ENCODE measurements at regions not wholly inside any gene's neighbourhood (a gene's known extent, or its start where the extent isn't known, plus 50 kb on each side); places are given as distances from the start of the nearest gene placed in this dataset.

DNA sequence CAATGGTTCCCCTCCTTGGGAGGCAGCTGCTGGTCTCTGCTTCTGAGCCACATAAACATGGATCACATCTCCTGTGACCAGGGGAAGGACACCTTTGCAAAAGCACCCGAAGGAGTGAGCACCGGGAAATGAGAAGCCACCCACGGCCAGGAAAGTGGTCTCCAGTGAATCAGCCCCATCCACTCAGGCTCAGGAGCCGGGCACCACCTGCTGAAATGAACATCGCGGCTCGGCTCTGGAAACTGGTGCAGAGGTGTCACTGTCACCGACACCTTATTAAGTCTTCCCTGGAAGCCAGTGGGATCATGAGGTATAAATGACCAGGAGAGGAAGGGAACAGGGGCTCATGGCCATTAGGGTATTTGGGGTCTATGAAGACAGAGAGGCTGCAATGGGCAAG, 207.2 kb upstream of the C1orf174 start:
- DNase-seq = no peak
- H3K4me1 ChIP-seq = no peaks in the 10 kb centered on the region
- intact Hi-C loops (cut with DNase I; ENCODE audit: low total_unique reads) = no loop called here

DNA sequence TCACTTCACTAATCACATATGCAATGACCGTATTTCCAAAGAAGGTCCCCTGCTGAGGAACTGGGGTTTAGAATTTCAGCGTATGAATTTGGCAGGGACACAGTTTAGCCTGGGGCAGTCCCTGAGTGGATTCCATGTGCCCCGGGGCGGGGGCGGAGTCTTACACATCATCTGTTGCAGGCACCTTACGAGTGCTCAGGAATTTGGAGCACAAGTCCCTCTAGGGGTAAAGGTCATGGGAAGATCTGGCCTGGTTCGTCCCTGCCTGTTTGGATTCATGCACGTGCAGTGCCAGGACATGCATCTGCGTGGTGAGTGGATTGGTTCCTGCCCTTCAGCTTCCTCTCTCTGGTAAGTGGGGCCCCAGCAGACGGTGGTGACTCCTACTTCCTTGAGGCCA, 208.3 kb upstream of the C1orf174 start:
- no peak for DNase-seq
- H3K4me3 ChIP-seq = no peak overlapping the region
- H3K36me3 ChIP-seq = no peaks in the 10 kb centered on the region
- no peaks in the 10 kb centered on the region for H3K9me3 ChIP-seq
- intact Hi-C loops (cut with DNase I; ENCODE audit: low total_unique reads) = no loop called here
- H3K4me1 ChIP-seq = no peaks in the 10 kb centered on the region
- no peak overlapping the region for H3K27ac ChIP-seq
- peaks cover 0 to 29% (median 0%) of the 10 kb centered on the region in 3 donors for H3K27me3 ChIP-seq
- 46 to 55% (median 53%) methylated on average over 7 to 10 of the region's 10 CpGs for WGBS, 5 donors
- TF ChIP-seq POLR2AphosphoS5 (IDR thresholded peaks at IDR 0.05) (no peak), EP300 (IDR thresholded peaks at IDR 0.05) (no peak)

More for the DNA sequence above, 207.2 kb upstream of the C1orf174 start:
- H3K4me3 ChIP-seq = no peak overlapping the region
- 87 to 92% (median 88%) methylated on average over 8 of the region's 8 CpGs for WGBS, 5 donors
- H3K27me3 ChIP-seq = peaks cover 0 to 26% (median 0%) of the 10 kb centered on the region in 3 donors
- H3K36me3 ChIP-seq = no peaks in the 10 kb centered on the region
- TF ChIP-seq POLR2AphosphoS5 (IDR thresholded peaks at IDR 0.05) (no peak), POLR2A (IDR thresholded peaks at IDR 0.05) (no peak), EP300 (IDR thresholded peaks at IDR 0.05) (no peak)
- TF ChIP-seq, protein P1, sequence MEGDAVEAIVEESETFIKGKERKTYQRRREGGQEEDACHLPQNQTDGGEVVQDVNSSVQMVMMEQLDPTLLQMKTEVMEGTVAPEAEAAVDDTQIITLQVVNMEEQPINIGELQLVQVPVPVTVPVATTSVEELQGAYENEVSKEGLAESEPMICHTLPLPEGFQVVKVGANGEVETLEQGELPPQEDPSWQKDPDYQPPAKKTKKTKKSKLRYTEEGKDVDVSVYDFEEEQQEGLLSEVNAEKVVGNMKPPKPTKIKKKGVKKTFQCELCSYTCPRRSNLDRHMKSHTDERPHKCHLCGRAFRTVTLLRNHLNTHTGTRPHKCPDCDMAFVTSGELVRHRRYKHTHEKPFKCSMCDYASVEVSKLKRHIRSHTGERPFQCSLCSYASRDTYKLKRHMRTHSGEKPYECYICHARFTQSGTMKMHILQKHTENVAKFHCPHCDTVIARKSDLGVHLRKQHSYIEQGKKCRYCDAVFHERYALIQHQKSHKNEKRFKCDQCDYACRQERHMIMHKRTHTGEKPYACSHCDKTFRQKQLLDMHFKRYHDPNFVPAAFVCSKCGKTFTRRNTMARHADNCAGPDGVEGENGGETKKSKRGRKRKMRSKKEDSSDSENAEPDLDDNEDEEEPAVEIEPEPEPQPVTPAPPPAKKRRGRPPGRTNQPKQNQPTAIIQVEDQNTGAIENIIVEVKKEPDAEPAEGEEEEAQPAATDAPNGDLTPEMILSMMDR (IDR thresholded peaks at IDR 0.05) = no peak
- no peaks in the 10 kb centered on the region for H3K9me3 ChIP-seq
- H3K27ac ChIP-seq = no peak overlapping the region

DNA sequence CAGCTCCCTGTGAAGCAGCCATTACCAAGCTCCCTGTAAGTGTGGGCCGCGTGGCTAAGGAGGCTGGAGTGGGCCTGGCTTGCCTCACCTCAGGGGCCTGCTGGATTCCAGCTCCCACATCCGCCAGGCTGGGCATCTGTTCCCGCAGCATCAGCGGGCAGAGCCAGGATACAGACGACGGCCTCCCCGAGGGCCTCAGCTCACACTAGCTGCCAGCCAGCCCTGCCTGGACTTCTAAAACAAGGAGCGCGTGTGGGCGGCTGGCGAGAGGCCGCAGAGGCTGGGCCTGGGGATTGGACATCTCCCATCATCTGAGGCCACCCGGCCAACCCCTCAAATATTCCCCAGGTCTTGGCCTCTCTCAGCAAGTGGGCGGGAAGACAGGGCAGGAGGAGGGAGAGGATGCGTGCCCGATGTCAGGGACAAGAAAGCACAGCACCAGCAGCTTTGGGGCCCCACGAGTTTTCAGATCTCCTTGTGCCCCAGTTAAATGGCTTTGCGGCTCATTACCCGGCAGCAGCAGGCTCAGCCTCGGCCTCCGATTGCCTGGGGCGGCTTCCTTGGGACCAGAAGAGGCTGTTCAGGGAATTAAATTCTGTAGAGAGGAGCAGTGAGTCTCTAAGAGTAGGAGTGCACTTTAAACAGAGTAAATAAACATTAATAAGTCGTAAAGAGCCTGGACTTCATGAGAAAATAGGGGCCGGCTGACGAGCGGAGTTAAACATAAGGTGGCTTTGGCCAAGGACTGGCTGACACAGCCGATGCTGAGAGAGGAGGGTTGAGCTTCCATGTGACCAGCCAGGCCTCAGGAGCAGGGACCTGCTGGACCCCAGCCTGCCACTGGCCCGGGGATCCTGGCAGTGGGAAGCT, 208.9 kb upstream of the C1orf174 start:
- H3K4me1 ChIP-seq = no peaks in the 10 kb centered on the region
- intact Hi-C loops (cut with DNase I; ENCODE audit: low total_unique reads) = no loop called here
- no peak for TF ChIP-seq EP300 (IDR thresholded peaks at IDR 0.05)
- TF ChIP-seq, protein P1 (IDR thresholded peaks at IDR 0.05) = no peak
- TF ChIP-seq POLR2A (IDR thresholded peaks at IDR 0.05) = no peak
- TF ChIP-seq POLR2AphosphoS5 (IDR thresholded peaks at IDR 0.05) = no peak
- H3K27me3 ChIP-seq = peaks cover 0 to 29% (median 0%) of the 10 kb centered on the region in 3 donors
- peak in 1 of 2 donors; percentile 64 for DNase-seq
- 69 to 76% (median 75%) methylated on average over 25 to 29 of the region's 29 CpGs for WGBS, 5 donors
- H3K9me3 ChIP-seq = no peaks in the 10 kb centered on the region
- H3K36me3 ChIP-seq = no peaks in the 10 kb centered on the region
- no peak overlapping the region for H3K4me3 ChIP-seq
- no peak overlapping the region for H3K27ac ChIP-seq

DNA sequence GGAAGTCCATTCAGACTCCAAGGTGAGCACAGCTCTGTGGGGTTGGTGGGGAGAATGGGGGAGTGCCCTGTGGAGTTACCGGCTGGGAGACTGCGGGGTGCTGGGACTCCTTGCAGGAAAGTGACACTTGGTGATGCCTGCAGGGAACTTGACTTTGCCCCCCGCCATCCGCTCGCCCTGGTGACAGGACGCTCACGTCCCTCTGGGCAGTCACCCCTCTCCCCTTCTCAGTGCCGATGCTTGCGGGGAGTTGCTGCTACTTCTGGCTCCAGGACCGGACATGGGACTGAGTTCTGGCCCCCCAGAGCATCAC, 209.5 kb upstream of the C1orf174 start:
- DNase-seq = no peak
- H3K27me3 ChIP-seq = peaks cover 0 to 29% (median 0%) of the 10 kb centered on the region in 3 donors
- no peak overlapping the region for H3K4me3 ChIP-seq
- H3K36me3 ChIP-seq = no peaks in the 10 kb centered on the region
- intact Hi-C loops (cut with DNase I; ENCODE audit: low total_unique reads) = no loop called here
- H3K4me1 ChIP-seq = no peaks in the 10 kb centered on the region
- no peaks in the 10 kb centered on the region for H3K9me3 ChIP-seq
- WGBS, 5 donors = 82 to 90% (median 89%) methylated on average over 4 to 10 of the region's 10 CpGs
- no peak overlapping the region for H3K27ac ChIP-seq
- TF ChIP-seq, protein P1 (IDR thresholded peaks at IDR 0.05) = no peak
- TF ChIP-seq POLR2AphosphoS5 (IDR thresholded peaks at IDR 0.05) = no peak
- TF ChIP-seq POLR2A (IDR thresholded peaks at IDR 0.05) = no peak
- no peak for TF ChIP-seq EP300 (IDR thresholded peaks at IDR 0.05)

DNA sequence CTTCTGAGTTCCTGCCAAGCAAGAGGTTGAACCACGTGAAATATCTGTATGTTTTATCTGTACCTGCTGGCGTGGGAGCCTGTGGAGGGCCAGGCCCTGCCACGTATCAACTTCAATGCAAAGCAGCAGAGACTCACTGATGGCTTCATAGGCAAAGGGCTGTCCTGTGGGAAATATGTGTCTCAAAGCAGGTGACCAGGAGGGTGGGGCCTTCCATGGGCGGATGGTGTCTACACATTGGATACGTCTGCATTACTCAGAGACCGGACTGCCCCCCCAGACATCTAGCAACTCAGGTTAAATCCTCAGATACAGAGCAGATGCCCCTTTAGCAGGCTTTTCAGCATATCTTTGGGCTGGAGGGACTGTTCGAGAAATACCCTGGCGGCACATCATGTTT, 210.8 kb upstream of the C1orf174 start:
- Histone ChIP-seq H3K27ac (no peak overlapping the region), H3K4me1 (no peaks in the 10 kb centered on the region), H3K9me3 (no peaks in the 10 kb centered on the region), H3K27me3 (peaks cover 0 to 20% (median 0%) of the 10 kb centered on the region in 3 donors), H3K36me3 (no peaks in the 10 kb centered on the region), H3K4me3 (no peak overlapping the region)
- WGBS, 5 donors = 73 to 79% (median 76%) methylated on average over 8 of the region's 8 CpGs
- no peak for DNase-seq
- no peak for TF ChIP-seq POLR2AphosphoS5 (IDR thresholded peaks at IDR 0.05)
- no peak for TF ChIP-seq POLR2A (IDR thresholded peaks at IDR 0.05)
- intact Hi-C loops (cut with DNase I; ENCODE audit: low total_unique reads) = no loop called here
